Transverse colon (tissue), 4 donors: ENCODE measurements at regions not wholly inside any gene's neighbourhood (a gene's known extent, or its start where the extent isn't known, plus 50 kb on each side); places are given as distances from the start of the nearest gene placed in this dataset.

Source experiments
- EP300 ChIP-seq: sonication (generic); formaldehyde crosslinking; IDR thresholded peaks from one replicate; pipeline ENCODE4 v1.6.1; 2017; ENCODE audit warnings: antibody characterized with exemption, low read depth
- POLR2AphosphoS5 ChIP-seq, 3 donors: sonication (generic); formaldehyde crosslinking; IDR thresholded peaks; one replicate each; pipeline ENCODE4 v1.6.1; 2016; ENCODE audit warnings: antibody characterized with exemption in 3 of 3
- TF ChIP-seq, protein P1 (sequence below), 5 experiments: fragments of 200-600 bp in 3 of 5; fragments of 450-650 bp in 2 of 5; sonication (generic) in 3 of 5; IDR thresholded peaks; 1 replicate in 2 of 5; 2 replicates in 3 of 5; pipeline ENCODE4 v1.5.1; 2016 to 2017; ENCODE audit warnings: antibody characterized with exemption in 5 of 5, inconsistent platforms in 3 of 5, mild to moderate bottlenecking in 2 of 5, moderate library complexity in 1 of 5

DNA sequence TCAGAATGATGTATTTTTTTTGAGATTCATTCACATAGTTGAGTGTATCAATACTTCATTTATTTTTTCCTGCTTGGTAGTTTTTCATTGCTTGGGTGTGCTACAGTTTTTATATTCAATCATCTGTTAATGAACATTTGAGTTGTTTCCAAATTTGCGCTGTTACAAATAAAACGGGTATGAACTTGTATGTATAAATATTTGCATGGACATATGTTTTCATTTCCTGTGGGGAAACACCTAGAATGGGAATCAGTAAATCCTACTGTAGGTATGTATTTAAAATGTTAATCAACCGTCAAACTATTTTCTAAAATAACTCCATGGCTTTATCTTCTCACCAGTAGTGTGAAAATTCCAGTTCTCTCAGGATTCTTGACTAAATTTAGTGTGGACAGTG, 826.3 kb downstream of the EFNB2 start:
- TF ChIP-seq, protein P1, sequence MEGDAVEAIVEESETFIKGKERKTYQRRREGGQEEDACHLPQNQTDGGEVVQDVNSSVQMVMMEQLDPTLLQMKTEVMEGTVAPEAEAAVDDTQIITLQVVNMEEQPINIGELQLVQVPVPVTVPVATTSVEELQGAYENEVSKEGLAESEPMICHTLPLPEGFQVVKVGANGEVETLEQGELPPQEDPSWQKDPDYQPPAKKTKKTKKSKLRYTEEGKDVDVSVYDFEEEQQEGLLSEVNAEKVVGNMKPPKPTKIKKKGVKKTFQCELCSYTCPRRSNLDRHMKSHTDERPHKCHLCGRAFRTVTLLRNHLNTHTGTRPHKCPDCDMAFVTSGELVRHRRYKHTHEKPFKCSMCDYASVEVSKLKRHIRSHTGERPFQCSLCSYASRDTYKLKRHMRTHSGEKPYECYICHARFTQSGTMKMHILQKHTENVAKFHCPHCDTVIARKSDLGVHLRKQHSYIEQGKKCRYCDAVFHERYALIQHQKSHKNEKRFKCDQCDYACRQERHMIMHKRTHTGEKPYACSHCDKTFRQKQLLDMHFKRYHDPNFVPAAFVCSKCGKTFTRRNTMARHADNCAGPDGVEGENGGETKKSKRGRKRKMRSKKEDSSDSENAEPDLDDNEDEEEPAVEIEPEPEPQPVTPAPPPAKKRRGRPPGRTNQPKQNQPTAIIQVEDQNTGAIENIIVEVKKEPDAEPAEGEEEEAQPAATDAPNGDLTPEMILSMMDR (IDR thresholded peaks at IDR 0.05), result no peak
- no peak for TF ChIP-seq EP300
- no peak for TF ChIP-seq POLR2AphosphoS5 (IDR thresholded peaks at IDR 0.05)
